Trophoblast cell (in vitro differentiated cells and primary cell): ENCODE measurements at regions not wholly inside any gene's neighbourhood (a gene's known extent, or its start where the extent isn't known, plus 50 kb on each side); places are given as distances from the start of the nearest gene placed in this dataset.

Source experiments
- DNase-seq, 2 donors: peaks; one replicate each; pipeline ENCODE4 v3.0.0-alpha.2; 2016
- H2AFZ ChIP-seq: 2 replicates; pipeline ENCODE4 v1.6.1; 2013; ENCODE audit warnings: low read length, moderate library complexity, mild to moderate bottlenecking; ENCODE audit not compliant: insufficient read depth, poor library complexity
- H2AK5ac ChIP-seq: 2 replicates; pipeline ENCODE4 v1.6.1; 2013; ENCODE audit warnings: mild to moderate bottlenecking, low read length
- H2BK120ac ChIP-seq: 2 replicates; pipeline ENCODE4 v1.6.1; 2013; ENCODE audit warnings: low read length, mild to moderate bottlenecking, moderate library complexity; ENCODE audit not compliant: insufficient read depth, poor library complexity
- H2BK12ac ChIP-seq: 2 replicates; pipeline ENCODE4 v1.6.1; 2013; ENCODE audit warnings: mild to moderate bottlenecking, low read length, moderate library complexity
- H2BK5ac ChIP-seq: 2 replicates; pipeline ENCODE4 v1.6.1; 2013; ENCODE audit warnings: low read length, low read depth, moderate library complexity, mild to moderate bottlenecking; ENCODE audit not compliant: poor library complexity
- H3K14ac ChIP-seq: 2 replicates; pipeline ENCODE4 v1.6.1; 2013; ENCODE audit warnings: mild to moderate bottlenecking, low read length
- H3K18ac ChIP-seq: 2 replicates; pipeline ENCODE4 v1.6.1; 2013; ENCODE audit warnings: mild to moderate bottlenecking, low read length
- H3K23ac ChIP-seq: 2 replicates; pipeline ENCODE4 v1.6.1; 2013; ENCODE audit warnings: low read length
- H3K27ac ChIP-seq: 2 replicates; pipeline ENCODE4 v1.5.1; 2013; ENCODE audit warnings: low read depth, mild to moderate bottlenecking, inconsistent platforms, low read length, moderate library complexity
- H3K27me3 ChIP-seq: 2 replicates; pipeline ENCODE4 v1.6.1; 2013; ENCODE audit warnings: inconsistent platforms, mild to moderate bottlenecking, low read length, moderate library complexity; ENCODE audit not compliant: insufficient read depth
- H3K36me3 ChIP-seq, 2 experiments: 1 replicate in 1 of 2; 2 replicates in 1 of 2; pipeline ENCODE4 v1.6.1; 2013; ENCODE audit warnings: low read length in 2 of 2, mild to moderate bottlenecking in 2 of 2, moderate library complexity in 1 of 2; ENCODE audit not compliant: insufficient read depth in 2 of 2, control insufficient read depth in 1 of 2
- H3K4ac ChIP-seq: 2 replicates; pipeline ENCODE4 v1.6.1; 2013; ENCODE audit warnings: low read depth, mild to moderate bottlenecking, low read length, moderate library complexity
- H3K4me1 ChIP-seq, 2 experiments: 1 replicate in 1 of 2; 2 replicates in 1 of 2; pipeline ENCODE4 v1.6.1; 2013; ENCODE audit warnings: low read length in 2 of 2, mild to moderate bottlenecking in 2 of 2, moderate library complexity in 1 of 2; ENCODE audit not compliant: insufficient read depth in 2 of 2, control insufficient read depth in 1 of 2
- H3K4me2 ChIP-seq: 2 replicates; pipeline ENCODE4 v1.6.1; 2013; ENCODE audit warnings: inconsistent platforms, mild to moderate bottlenecking, low read length, moderate library complexity
- H3K4me3 ChIP-seq: 2 replicates; pipeline ENCODE4 v1.5.1; 2013; ENCODE audit warnings: mild to moderate bottlenecking, low read depth, low read length, inconsistent platforms
- H3K79me1 ChIP-seq: one replicate; pipeline ENCODE4 v1.6.1; 2013; ENCODE audit warnings: low read length
- H3K79me2 ChIP-seq: 2 replicates; pipeline ENCODE4 v1.6.1; 2013; ENCODE audit warnings: low read length, mild to moderate bottlenecking; ENCODE audit not compliant: control insufficient read depth, insufficient read depth, poor library complexity
- H3K9ac ChIP-seq: 2 replicates; pipeline ENCODE4 v1.6.1; 2013; ENCODE audit warnings: mild to moderate bottlenecking, low read length
- H3K9me3 ChIP-seq: 2 replicates; pipeline ENCODE4 v1.6.1; 2013; ENCODE audit warnings: low read depth, mild to moderate bottlenecking, control low read depth, inconsistent platforms, low read length; ENCODE audit not compliant: insufficient read depth
- H4K12ac ChIP-seq: 2 replicates; pipeline ENCODE4 v1.6.1; 2013; ENCODE audit warnings: low read depth, mild to moderate bottlenecking, low read length, moderate library complexity
- H4K8ac ChIP-seq: 2 replicates; pipeline ENCODE4 v1.6.1; 2013; ENCODE audit warnings: low read depth, mild to moderate bottlenecking, low read length, moderate library complexity
- H4K91ac ChIP-seq: one replicate; pipeline ENCODE4 v1.6.1; 2013; ENCODE audit warnings: low read depth, mild to moderate bottlenecking, low read length, moderate library complexity
- WGBS: extraction: QIAGEN DNeasy Blood & Tissue Kit; methylation state at CpG from one replicate; pipeline ENCODE4 v1.1.7; 2013; ENCODE audit warnings: missing lambda C conversion rate; ENCODE audit not compliant: insufficient read length, insufficient coverage; ENCODE audit errors: extremely low coverage; 5-methylcytosine and 5-hydroxymethylcytosine counted together

DNA sequence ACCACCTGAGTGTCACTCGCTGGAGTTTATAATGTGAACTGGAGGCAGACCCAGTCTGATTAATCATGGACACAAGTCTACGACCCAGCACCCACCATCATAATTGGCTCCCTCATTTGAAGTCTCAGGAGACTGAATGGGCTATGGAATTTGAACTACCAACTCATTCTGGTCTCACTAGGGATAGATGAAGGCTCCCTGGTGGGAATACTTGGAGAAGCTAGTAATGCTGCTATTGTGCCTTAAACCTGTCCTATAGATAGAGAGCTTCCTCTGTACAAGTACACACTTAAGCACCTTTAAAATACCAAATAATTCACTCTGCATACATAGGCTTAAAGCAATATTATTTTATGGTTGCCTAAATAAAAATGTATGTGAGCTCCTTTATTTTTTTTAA, 90.8 kb upstream of the SMARCAD1 start:
- no CpG with 5 or more reads among the region's 2 CpGs for WGBS
- no peaks in the 10 kb centered on the region for H3K79me2 ChIP-seq
- no peak overlapping the region for H4K91ac ChIP-seq
- H3K79me1 ChIP-seq: no peaks in the 10 kb centered on the region
- H3K4me3 ChIP-seq: no peak overlapping the region
- no peaks in the 10 kb centered on the region for H3K9me3 ChIP-seq
- H3K4ac ChIP-seq: no peak overlapping the region
- H3K9ac ChIP-seq: no peak overlapping the region
- H4K12ac ChIP-seq: no peak overlapping the region
- no peaks in the 10 kb centered on the region for H3K27me3 ChIP-seq
- H2BK5ac ChIP-seq: no peak overlapping the region
- H2BK120ac ChIP-seq: no peak overlapping the region
- H4K8ac ChIP-seq: no peak overlapping the region
- no peak overlapping the region for H2AK5ac ChIP-seq
- no peak overlapping the region for H3K18ac ChIP-seq
- H2AFZ ChIP-seq: no peak overlapping the region
- DNase-seq: no peak
- H3K23ac ChIP-seq: no peak overlapping the region
- H3K4me2 ChIP-seq: no peak overlapping the region
- H3K4me1 ChIP-seq: no peaks in the 10 kb centered on the region
- H2BK12ac ChIP-seq: no peak overlapping the region
- H3K36me3 ChIP-seq: no peaks in the 10 kb centered on the region
- H3K14ac ChIP-seq: no peak overlapping the region
- no peak overlapping the region for H3K27ac ChIP-seq

DNA sequence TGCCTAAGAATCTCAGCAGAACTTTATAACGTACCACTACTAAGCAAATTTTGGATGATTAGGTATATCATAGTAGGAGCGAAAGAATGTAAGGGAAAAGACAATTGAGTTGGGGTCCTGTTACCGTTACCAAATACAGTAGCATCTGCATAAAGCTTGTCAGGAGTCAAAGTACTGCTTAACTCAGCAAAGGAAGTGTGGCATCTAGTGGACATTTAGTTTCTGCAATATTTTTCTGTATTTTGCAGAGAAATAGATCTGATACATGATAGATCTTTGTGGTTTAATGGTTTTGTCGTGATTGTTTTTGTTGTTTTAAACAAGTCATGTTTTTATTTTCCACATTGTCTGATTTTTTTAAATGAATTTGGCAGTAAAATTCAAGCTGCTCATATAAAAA, 81.0 kb upstream of the SMARCAD1 start:
- Histone ChIP-seq H3K23ac (no peak overlapping the region), H2AFZ (no peak overlapping the region), H3K27ac (no peak overlapping the region), H4K91ac (no peak overlapping the region), H2AK5ac (no peak overlapping the region), H4K8ac (no peak overlapping the region), H3K79me2 (no peaks in the 10 kb centered on the region), H3K9ac (no peak overlapping the region), H4K12ac (no peak overlapping the region), H3K4ac (no peak overlapping the region), H3K4me1 (no peaks in the 10 kb centered on the region), H2BK12ac (no peak overlapping the region), H3K27me3 (no peaks in the 10 kb centered on the region), H2BK120ac (no peak overlapping the region), H3K9me3 (no peaks in the 10 kb centered on the region), H3K4me3 (no peak overlapping the region), H2BK5ac (no peak overlapping the region), H3K18ac (no peak overlapping the region), H3K79me1 (no peaks in the 10 kb centered on the region), H3K14ac (no peak overlapping the region), H3K4me2 (no peak overlapping the region), H3K36me3 (no peaks in the 10 kb centered on the region)
- no CpG with 5 or more reads among the region's 4 CpGs for WGBS
- DNase-seq: no peak

DNA sequence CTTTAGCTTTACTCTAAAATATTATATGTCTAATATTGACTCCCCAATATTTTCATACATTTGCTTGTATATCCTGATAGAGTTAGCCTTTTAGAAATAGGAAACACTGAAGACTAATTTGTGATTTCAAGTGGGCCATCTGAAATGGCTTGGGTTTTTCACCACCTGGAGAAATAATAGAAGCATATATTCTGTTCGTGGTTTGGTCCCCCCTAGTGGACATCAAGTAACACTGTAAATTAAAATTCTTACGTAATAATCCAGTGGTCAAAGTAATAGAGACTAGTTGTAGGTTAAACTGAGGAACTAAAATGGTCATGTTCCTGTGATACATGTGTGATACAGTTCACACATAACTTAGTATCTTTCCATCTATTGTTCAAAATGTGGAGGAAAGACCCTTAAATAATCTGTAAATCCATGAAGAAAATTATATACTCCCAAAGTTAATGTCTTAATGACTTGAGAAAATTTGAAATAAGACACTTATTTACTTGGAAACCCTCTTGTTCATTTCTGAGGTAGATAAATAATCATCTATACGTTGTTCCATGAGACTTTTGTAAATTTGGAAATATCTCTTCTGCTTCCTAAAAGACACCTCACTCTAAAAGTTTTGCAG, 79.8 kb upstream of the SMARCAD1 start:
- Histone ChIP-seq H3K79me1 (no peaks in the 10 kb centered on the region), H2AK5ac (no peak overlapping the region), H3K4ac (no peak overlapping the region), H3K9ac (no peak overlapping the region), H4K8ac (no peak overlapping the region), H2AFZ (no peak overlapping the region), H3K27ac (no peak overlapping the region), H2BK12ac (no peak overlapping the region), H3K14ac (no peak overlapping the region), H3K18ac (no peak overlapping the region), H3K23ac (no peak overlapping the region), H4K91ac (no peak overlapping the region), H3K4me1 (no peaks in the 10 kb centered on the region), H3K9me3 (no peaks in the 10 kb centered on the region), H3K4me3 (no peak overlapping the region), H4K12ac (no peak overlapping the region), H3K36me3 (no peaks in the 10 kb centered on the region), H2BK5ac (no peak overlapping the region), H3K4me2 (no peak overlapping the region), H3K27me3 (no peaks in the 10 kb centered on the region), H3K79me2 (no peaks in the 10 kb centered on the region), H2BK120ac (no peak overlapping the region)
- peak in 1 of 2 donors; percentile 47 for DNase-seq
- WGBS: no CpG with 5 or more reads among the region's 3 CpGs

DNA sequence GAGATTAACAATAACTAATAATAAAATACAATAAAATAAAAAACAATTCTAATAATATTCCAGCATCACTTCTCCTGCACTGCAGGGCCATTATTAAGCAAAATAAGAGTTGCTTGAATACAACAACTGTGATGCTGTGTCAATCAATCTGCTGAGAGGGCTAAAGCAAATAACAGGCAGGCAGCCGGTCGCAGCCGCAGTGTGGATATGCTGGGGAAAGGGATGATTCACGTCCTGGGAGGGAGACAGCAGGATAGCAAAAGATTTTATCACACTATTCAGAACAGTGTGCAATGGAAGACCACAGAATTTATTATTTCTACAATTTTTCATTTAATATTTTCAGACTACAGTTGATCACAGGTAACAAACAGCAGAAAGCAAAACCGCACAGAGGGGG, 76.5 kb upstream of the SMARCAD1 start:
- Histone ChIP-seq H2AK5ac (no peak overlapping the region), H3K36me3 (no peaks in the 10 kb centered on the region), H3K4me2 (no peak overlapping the region), H3K18ac (no peak overlapping the region), H3K9me3 (no peaks in the 10 kb centered on the region), H3K14ac (no peak overlapping the region), H3K4ac (no peak overlapping the region), H4K91ac (no peak overlapping the region), H3K27me3 (no peaks in the 10 kb centered on the region), H2AFZ (no peak overlapping the region), H4K12ac (no peak overlapping the region), H2BK5ac (no peak overlapping the region), H3K23ac (no peak overlapping the region), H3K4me1 (no peaks in the 10 kb centered on the region), H3K27ac (no peak overlapping the region), H3K4me3 (no peak overlapping the region), H3K9ac (no peak overlapping the region), H3K79me2 (no peaks in the 10 kb centered on the region), H2BK120ac (no peak overlapping the region), H2BK12ac (no peak overlapping the region), H3K79me1 (no peaks in the 10 kb centered on the region), H4K8ac (no peak overlapping the region)
- WGBS: no CpG with 5 or more reads among the region's 5 CpGs
- no peak for DNase-seq
